Hepatocyte (in vitro differentiated cells): ENCODE measurements at regions not wholly inside any gene's neighbourhood (a gene's known extent, or its start where the extent isn't known, plus 50 kb on each side); places are given as distances from the start of the nearest gene placed in this dataset.

ENCODE experiments used
- CTCF ChIP-seq: fragments of 200-600 bp; sonication (generic); IDR thresholded peaks from 2 replicates; pipeline ENCODE4 v1.5.1; 2016; ENCODE audit warnings: antibody characterized with exemption, mild to moderate bottlenecking; ENCODE audit not compliant: poor library complexity
- EZH2 ChIP-seq: fragments of 200-600 bp; sonication (generic); IDR thresholded peaks from 2 replicates; pipeline ENCODE4 v1.6.1; 2016; ENCODE audit warnings: antibody characterized with exemption, mild to moderate bottlenecking, borderline replicate concordance
- EZH2phosphoT487 ChIP-seq: fragments of 200-600 bp; sonication (generic); IDR thresholded peaks from one replicate; pipeline ENCODE4 v1.6.1; 2018; ENCODE audit warnings: antibody characterized with exemption, mild to moderate bottlenecking, low read depth, moderate library complexity; ENCODE audit not compliant: unreplicated experiment, severe bottlenecking

- TF ChIP-seq CTCF = no peak
- no peak for TF ChIP-seq EZH2
- no peak for TF ChIP-seq EZH2phosphoT487
Observed at GRCh38 chr5:27479859-27480258, 441.5 kb upstream of the CDH9 start.
